MCF 10A (cell line): ENCODE measurements at regions not wholly inside any gene's neighbourhood (a gene's known extent, or its start where the extent isn't known, plus 50 kb on each side); places are given as distances from the start of the nearest gene placed in this dataset.
A peak's percentile ranks its signal among the peaks of the same experiment; 100 is the strongest.

Source experiments
- BruUV-seq: library from RNA; stranded (reverse); fragments of 400-500 nt; replicated peaks from 2 replicates; lab custom pipeline; 2021; lab: Mats Ljungman, UMichigan
- CTCF ChIA-PET: fragments of 300-600 bp; sonication (Branson Sonifier 250); formaldehyde crosslinking; extraction: SDS; loops from one replicate; lab custom pipeline; 2021; ENCODE audit warnings: antibody characterized with exemption, inconsistent platforms; lab: Yijun Ruan, JAX
- POLR2A ChIA-PET: fragments of 300-600, 350-650 bp; sonication (Branson Sonifier 250); formaldehyde crosslinking; extraction: SDS; loops from one replicate; lab custom pipeline; 2020; ENCODE audit warnings: antibody characterized with exemption, inconsistent platforms; lab: Yijun Ruan, JAX
- DNase-seq: peaks from one replicate; pipeline ENCODE4 v3.0.0-alpha.2; 2018; ENCODE audit not compliant: unreplicated experiment
- H3K27ac Mint-ChIP-seq: one replicate; pipeline ENCODE4 v1.8.0; 2022; ENCODE audit warnings: mild to moderate bottlenecking, low read depth, mixed read lengths; ENCODE audit not compliant: unreplicated experiment
- H3K27me3 Mint-ChIP-seq: one replicate; pipeline ENCODE4 v1.8.0; 2022; ENCODE audit warnings: mixed read lengths; ENCODE audit not compliant: insufficient read depth, unreplicated experiment
- H3K36me3 Mint-ChIP-seq: one replicate; pipeline ENCODE4 v1.8.0; 2022; ENCODE audit warnings: mild to moderate bottlenecking, moderate library complexity, mixed read lengths; ENCODE audit not compliant: insufficient read depth, unreplicated experiment
- H3K4me1 Mint-ChIP-seq: one replicate; pipeline ENCODE4 v1.8.0; 2022; ENCODE audit warnings: mixed read lengths; ENCODE audit not compliant: insufficient read depth, unreplicated experiment
- H3K4me3 Mint-ChIP-seq: one replicate; pipeline ENCODE4 v1.8.0; 2022; ENCODE audit warnings: mild to moderate bottlenecking, moderate library complexity, mixed read lengths; ENCODE audit not compliant: unreplicated experiment
- H3K9me3 Mint-ChIP-seq: one replicate; pipeline ENCODE4 v1.8.0; 2022; ENCODE audit warnings: mixed read lengths; ENCODE audit not compliant: unreplicated experiment
- intact Hi-C: fragments of 100-400 bp; cut with micrococcal nuclease; formaldehyde crosslinking; loops from 2 replicates; pipeline ENCODE4 v1.14.1; 2022
- TF ChIP-seq, protein P1 (sequence below): fragments of 200-600 bp; IDR thresholded peaks from one replicate; pipeline ENCODE4 v1.8.0; 2022; ENCODE audit warnings: antibody characterized with exemption, mild to moderate bottlenecking; ENCODE audit not compliant: unreplicated experiment

DNA sequence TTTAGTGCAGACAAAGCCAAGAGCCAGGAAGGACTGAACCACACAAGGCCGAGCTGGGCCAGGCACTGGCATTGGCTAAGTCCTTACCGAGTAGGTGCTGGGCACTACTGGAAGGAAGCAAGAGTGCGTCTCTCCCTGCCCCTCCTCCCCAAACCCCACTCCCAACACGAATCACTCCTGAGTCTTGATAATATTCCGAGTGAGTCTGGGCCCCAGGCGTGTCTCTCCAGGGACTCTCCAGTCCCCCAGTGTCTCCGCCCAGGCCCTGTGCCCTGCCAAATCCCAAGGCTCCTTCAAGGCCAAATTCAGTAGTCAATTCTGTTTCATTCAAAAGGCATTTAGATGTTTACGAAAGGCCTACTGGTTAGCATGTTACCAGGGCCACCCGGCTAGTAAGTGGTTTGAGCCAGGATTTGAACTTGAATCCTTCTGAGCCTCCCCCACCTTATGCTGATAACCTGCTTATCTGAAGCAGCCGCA is 82.8 kb downstream of the GLI2 start:
- H3K27ac Mint-ChIP-seq = no peak overlapping the region
- no peak overlapping the region for H3K4me3 Mint-ChIP-seq
- intact Hi-C loops = no loop called here

DNA sequence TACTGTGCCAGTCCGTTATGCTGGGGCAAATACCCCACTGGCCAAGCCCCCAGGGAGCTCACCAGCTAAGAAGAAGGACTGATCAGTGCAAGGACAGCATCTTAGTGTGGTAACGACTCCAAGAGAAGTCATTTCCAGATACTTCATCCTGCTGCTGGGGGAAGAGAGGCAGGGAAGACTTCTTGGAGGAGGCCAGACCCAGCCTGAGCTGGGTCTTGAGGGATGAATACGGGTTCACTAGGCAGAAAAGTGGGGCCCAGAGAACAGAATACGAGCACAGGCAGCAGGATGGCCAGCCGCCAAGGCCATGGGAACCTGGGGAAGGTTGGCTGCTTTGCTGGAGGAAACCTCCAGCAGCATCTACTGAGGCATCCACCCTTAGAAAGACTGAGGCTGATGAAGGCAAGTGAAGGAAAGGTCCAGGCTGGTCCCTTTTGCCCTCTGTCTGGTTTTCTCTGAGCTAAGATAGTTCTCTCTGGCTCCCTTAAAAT is 84.1 kb downstream of the GLI2 start:
- Mint-ChIP-seq H3K4me1 (peaks cover 6% of the 10 kb centered on the region), H3K4me3 (no peak overlapping the region), H3K9me3 (no peaks in the 10 kb centered on the region), H3K27me3 (no peaks in the 10 kb centered on the region), H3K27ac (no peak overlapping the region), H3K36me3 (no peaks in the 10 kb centered on the region)
- BruUV-seq = no TSS peak
- ChIA-PET CTCF (interaction anchor here (0.7 to 1.2 kb wide), 2 partner anchors 9 to 27 kb away, joined by 3 to 4 read pairs; no protein-coding TSS in a partner anchor), POLR2A (no interaction called here)
- intact Hi-C loops = no loop called here
- TF ChIP-seq, protein P1, sequence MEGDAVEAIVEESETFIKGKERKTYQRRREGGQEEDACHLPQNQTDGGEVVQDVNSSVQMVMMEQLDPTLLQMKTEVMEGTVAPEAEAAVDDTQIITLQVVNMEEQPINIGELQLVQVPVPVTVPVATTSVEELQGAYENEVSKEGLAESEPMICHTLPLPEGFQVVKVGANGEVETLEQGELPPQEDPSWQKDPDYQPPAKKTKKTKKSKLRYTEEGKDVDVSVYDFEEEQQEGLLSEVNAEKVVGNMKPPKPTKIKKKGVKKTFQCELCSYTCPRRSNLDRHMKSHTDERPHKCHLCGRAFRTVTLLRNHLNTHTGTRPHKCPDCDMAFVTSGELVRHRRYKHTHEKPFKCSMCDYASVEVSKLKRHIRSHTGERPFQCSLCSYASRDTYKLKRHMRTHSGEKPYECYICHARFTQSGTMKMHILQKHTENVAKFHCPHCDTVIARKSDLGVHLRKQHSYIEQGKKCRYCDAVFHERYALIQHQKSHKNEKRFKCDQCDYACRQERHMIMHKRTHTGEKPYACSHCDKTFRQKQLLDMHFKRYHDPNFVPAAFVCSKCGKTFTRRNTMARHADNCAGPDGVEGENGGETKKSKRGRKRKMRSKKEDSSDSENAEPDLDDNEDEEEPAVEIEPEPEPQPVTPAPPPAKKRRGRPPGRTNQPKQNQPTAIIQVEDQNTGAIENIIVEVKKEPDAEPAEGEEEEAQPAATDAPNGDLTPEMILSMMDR = no peak
- no peak for DNase-seq

More for the DNA sequence above, 82.8 kb downstream of the GLI2 start:
- DNase-seq = peak; percentile 43
- peaks cover 6% of the 10 kb centered on the region for H3K4me1 Mint-ChIP-seq
- no TSS peak for BruUV-seq
- no peaks in the 10 kb centered on the region for H3K9me3 Mint-ChIP-seq
- peaks cover 12% of the 10 kb centered on the region for H3K27me3 Mint-ChIP-seq
- POLR2A ChIA-PET = no interaction called here
- TF ChIP-seq, protein P1 = no peak
- CTCF ChIA-PET = interaction anchor here (0.6 kb wide), 1 partner anchor 66 kb away, joined by 3 read pairs; no protein-coding TSS in a partner anchor
- H3K36me3 Mint-ChIP-seq = no peaks in the 10 kb centered on the region

DNA sequence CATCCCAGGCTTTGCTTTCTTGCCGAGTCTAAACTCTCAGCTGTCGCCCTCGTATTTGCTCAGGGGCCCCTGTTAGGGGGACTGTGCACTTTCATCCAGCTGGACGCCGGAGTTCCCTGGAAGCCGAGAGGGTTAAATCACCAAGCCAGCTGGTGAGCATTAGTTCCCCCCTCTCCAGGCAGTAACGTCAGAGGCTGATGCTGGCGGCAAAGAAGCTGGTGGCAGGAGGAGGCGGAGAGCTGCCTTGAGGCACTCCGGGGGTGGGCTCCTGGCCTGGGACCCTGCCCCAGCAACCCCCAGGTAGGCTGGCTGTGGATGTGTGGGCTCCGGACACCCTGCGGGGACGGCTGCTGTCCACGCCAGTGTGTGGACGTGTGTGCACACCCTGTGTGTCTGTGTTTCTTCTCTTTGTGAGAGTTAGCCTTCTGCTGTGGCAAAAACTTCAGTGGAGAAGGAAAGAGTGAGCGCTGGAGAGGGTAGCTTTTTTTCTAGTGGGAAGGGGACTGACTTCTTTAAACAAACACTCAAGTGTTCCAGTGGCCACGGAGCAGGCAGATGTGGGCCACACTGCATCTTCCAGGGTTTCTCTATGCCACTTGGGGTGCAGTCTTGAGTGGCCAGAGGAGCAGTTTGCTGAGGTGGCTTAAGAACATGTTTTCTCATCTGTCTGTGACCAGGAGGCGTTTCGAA is 84.7 kb downstream of the GLI2 start:
- ChIA-PET POLR2A (no interaction called here), CTCF (interaction anchor here (0.6 to 1.2 kb wide), 3 partner anchors 10 to 63 kb away, joined by 3 to 4 read pairs (median 3); no protein-coding TSS in a partner anchor)
- Mint-ChIP-seq H3K9me3 (no peaks in the 10 kb centered on the region), H3K27me3 (no peaks in the 10 kb centered on the region), H3K4me3 (no peak overlapping the region), H3K36me3 (no peaks in the 10 kb centered on the region), H3K4me1 (peaks cover 6% of the 10 kb centered on the region), H3K27ac (no peak overlapping the region)
- no peak for DNase-seq
- intact Hi-C loops = no loop called here
- BruUV-seq = no TSS peak
- TF ChIP-seq, protein P1 = no peak

DNA sequence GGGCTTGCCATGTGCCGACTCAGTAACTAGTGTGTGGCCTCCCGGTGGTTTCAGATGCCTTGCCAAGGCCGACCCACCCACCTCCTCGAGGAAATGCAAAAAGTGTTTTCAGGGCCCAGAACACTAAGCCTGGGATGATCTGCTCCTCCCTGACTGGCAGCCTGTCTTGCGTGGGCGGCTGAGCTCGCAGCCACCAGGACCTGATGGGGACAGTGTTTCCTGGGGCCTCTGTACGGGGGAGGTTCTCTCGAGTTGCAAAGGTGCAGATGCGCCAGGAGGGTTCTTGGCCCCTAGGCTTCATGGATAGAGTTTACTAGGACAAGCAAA is 85.2 kb downstream of the GLI2 start:
- BruUV-seq = no TSS peak
- no peaks in the 10 kb centered on the region for H3K9me3 Mint-ChIP-seq
- no peak overlapping the region for H3K27ac Mint-ChIP-seq
- H3K27me3 Mint-ChIP-seq = no peaks in the 10 kb centered on the region
- ChIA-PET CTCF (interaction anchor here (0.6 kb wide), 1 partner anchor 63 kb away, joined by 3 read pairs; no protein-coding TSS in a partner anchor), POLR2A (no interaction called here)
- DNase-seq = no peak
- H3K4me3 Mint-ChIP-seq = no peak overlapping the region
- TF ChIP-seq, protein P1 = no peak
- peaks cover 6% of the 10 kb centered on the region for H3K4me1 Mint-ChIP-seq
- intact Hi-C loops = no loop called here
- no peaks in the 10 kb centered on the region for H3K36me3 Mint-ChIP-seq
